ENCODE measurements at regions not wholly inside any gene's neighbourhood (a gene's known extent, or its start where the extent isn't known, plus 50 kb on each side); places are given as distances from the start of the nearest gene placed in this dataset.

GRCh38 chr6:14681699-14682487 is 564.0 kb upstream of the JARID2 start:
- H3K4me1 ChIP-seq (ENCODE audit: insufficient read depth, low read length): no peaks in the 10 kb centered on the region
- FAIRE-seq (no peak), DNase-seq (ENCODE audit: low read depth) (peak; percentile 79)
- no peak for TF ChIP-seq CTCF (IDR thresholded peaks at IDR 0.05; ENCODE audit: insufficient read depth, low read depth, low read length)
- TF ChIP-seq EZH2 (IDR thresholded peaks at IDR 0.05; ENCODE audit: insufficient read depth, low read length): no peak
- H3K9ac ChIP-seq (ENCODE audit: low read length): no peak overlapping the region
- no peaks in the 10 kb centered on the region for H3K79me2 ChIP-seq (ENCODE audit: insufficient read depth, low read length)
- no peaks in the 10 kb centered on the region for H3K27me3 ChIP-seq (ENCODE audit: insufficient read depth, low read length)
- Mint-ChIP-seq H3K27me3 (ENCODE audit: low read depth, unreplicated experiment) (no peaks in the 10 kb centered on the region), H3K36me3 (ENCODE audit: low read depth, unreplicated experiment) (no peaks in the 10 kb centered on the region), H3K4me1 (ENCODE audit: low read depth, unreplicated experiment) (peaks cover 14% of the 10 kb centered on the region), H3K27ac (ENCODE audit: unreplicated experiment) (peak overlapping the region; percentile 54), H3K4me3 (ENCODE audit: unreplicated experiment) (no peak overlapping the region), H3K9me3 (ENCODE audit: unreplicated experiment) (peaks cover 4% of the 10 kb centered on the region)
- H3K36me3 ChIP-seq (ENCODE audit: insufficient read depth, low read length): no peaks in the 10 kb centered on the region
- no peak overlapping the region for H3K4me2 ChIP-seq (ENCODE audit: low read length)
- H3K27ac ChIP-seq (ENCODE audit: low read depth, low read length): no peak overlapping the region
- H4K20me1 ChIP-seq (ENCODE audit: insufficient read depth, low read length): no peaks in the 10 kb centered on the region
- no peak overlapping the region for H2AFZ ChIP-seq (ENCODE audit: low read depth, low read length)
- no peaks in the 10 kb centered on the region for H3K9me3 ChIP-seq (ENCODE audit: insufficient read depth, low read depth, low read length)
- H3K4me3 ChIP-seq (ENCODE audit: insufficient read depth, low read depth, low read length): no peak overlapping the region

DNA sequence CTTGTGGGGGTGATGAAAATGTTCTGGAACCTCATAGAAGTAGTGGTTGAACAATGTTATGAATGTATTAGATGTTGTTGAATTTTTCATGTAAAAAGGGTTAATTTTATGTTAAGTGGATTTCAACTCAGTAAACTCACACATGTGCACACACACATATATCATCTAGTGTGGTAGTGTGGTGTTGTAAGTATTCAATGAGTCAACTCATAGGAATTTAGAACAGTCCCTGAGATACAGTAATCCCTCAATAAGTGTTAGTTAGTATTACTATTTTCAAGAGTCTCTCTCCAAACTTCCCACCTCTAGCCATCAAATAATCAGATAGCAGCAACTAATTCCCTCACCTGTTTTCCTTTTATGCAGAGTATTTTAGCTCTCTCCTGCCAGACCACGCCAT is 563.1 kb upstream of the JARID2 start:
- DNase-seq (ENCODE audit: low read depth): peak; percentile 85
- H3K27me3 Mint-ChIP-seq (ENCODE audit: low read depth, unreplicated experiment): no peaks in the 10 kb centered on the region
- H3K27ac Mint-ChIP-seq (ENCODE audit: unreplicated experiment): peak overlapping the region; percentile 89

More for the DNA sequence above, 563.1 kb upstream of the JARID2 start:
- H3K4me3 ChIP-seq (ENCODE audit: insufficient read depth, low read depth, low read length): no peak overlapping the region
- no peak overlapping the region for H3K27ac ChIP-seq (ENCODE audit: low read depth, low read length)
- no peaks in the 10 kb centered on the region for H3K36me3 ChIP-seq (ENCODE audit: insufficient read depth, low read length)
- no peaks in the 10 kb centered on the region for H4K20me1 ChIP-seq (ENCODE audit: insufficient read depth, low read length)
- peak overlapping the region; percentile 5 for H3K4me2 ChIP-seq (ENCODE audit: low read length)
- peaks cover 4% of the 10 kb centered on the region for H3K9me3 Mint-ChIP-seq (ENCODE audit: unreplicated experiment)
- no peaks in the 10 kb centered on the region for H3K27me3 ChIP-seq (ENCODE audit: insufficient read depth, low read length)
- H2AFZ ChIP-seq (ENCODE audit: low read depth, low read length): no peak overlapping the region
- no peaks in the 10 kb centered on the region for H3K9me3 ChIP-seq (ENCODE audit: insufficient read depth, low read depth, low read length)
- peak; percentile 65 for FAIRE-seq
- no peaks in the 10 kb centered on the region for H3K79me2 ChIP-seq (ENCODE audit: insufficient read depth, low read length)
- TF ChIP-seq EZH2 (IDR thresholded peaks at IDR 0.05; ENCODE audit: insufficient read depth, low read length): no peak
- no peak for TF ChIP-seq CTCF (IDR thresholded peaks at IDR 0.05; ENCODE audit: insufficient read depth, low read depth, low read length)
- H3K4me1 ChIP-seq (ENCODE audit: insufficient read depth, low read length): no peaks in the 10 kb centered on the region
- no peak overlapping the region for H3K4me3 Mint-ChIP-seq (ENCODE audit: unreplicated experiment)
- H3K36me3 Mint-ChIP-seq (ENCODE audit: low read depth, unreplicated experiment): no peaks in the 10 kb centered on the region
- peaks cover 14% of the 10 kb centered on the region for H3K4me1 Mint-ChIP-seq (ENCODE audit: low read depth, unreplicated experiment)
- no peak overlapping the region for H3K9ac ChIP-seq (ENCODE audit: low read length)
